Parathyroid adenoma (tissue), 2 donors: ENCODE measurements at regions not wholly inside any gene's neighbourhood (a gene's known extent, or its start where the extent isn't known, plus 50 kb on each side); places are given as distances from the start of the nearest gene placed in this dataset.
"Not testable (repeated sequence)": the region's sequence is repeated elsewhere in the genome, so short reads cannot be mapped to it uniquely, and the experiment has no call there.

Source experiments
- H2AFZ ChIP-seq: fragments of 300-600 bp; sonication (generic); one replicate; pipeline ENCODE4 v1.7.0; 2017; ENCODE audit warnings: antibody characterized with exemption, mild to moderate bottlenecking
- H3K27ac ChIP-seq: fragments of 300-600 bp; sonication (generic); one replicate; pipeline ENCODE4 v1.7.0; 2017
- H3K27me3 ChIP-seq: fragments of 300-600 bp; sonication (generic); one replicate; pipeline ENCODE4 v1.7.0; 2017; ENCODE audit warnings: low read length; ENCODE audit not compliant: control insufficient read depth, insufficient read depth
- H3K36me3 ChIP-seq: fragments of 300-600 bp; sonication (generic); one replicate; pipeline ENCODE4 v1.7.0; 2017; ENCODE audit warnings: low read length; ENCODE audit not compliant: control insufficient read depth, insufficient read depth
- H3K4me1 ChIP-seq: fragments of 300-600 bp; sonication (generic); one replicate; pipeline ENCODE4 v1.7.0; 2017; ENCODE audit warnings: control low read depth
- H3K4me2 ChIP-seq: fragments of 300-600 bp; sonication (generic); one replicate; pipeline ENCODE4 v1.7.0; 2017; ENCODE audit warnings: low read length
- H3K4me3 ChIP-seq: fragments of 300-600 bp; sonication (generic); one replicate; pipeline ENCODE4 v1.7.0; 2017; ENCODE audit warnings: low read depth, low read length
- H3K79me2 ChIP-seq: fragments of 300-600 bp; sonication (generic); one replicate; pipeline ENCODE4 v1.7.0; 2017; ENCODE audit warnings: control low read depth
- H3K9ac ChIP-seq: fragments of 300-600 bp; sonication (generic); one replicate; pipeline ENCODE4 v1.7.0; 2017; ENCODE audit warnings: mild to moderate bottlenecking
- H3K9me3 ChIP-seq: fragments of 300-600 bp; sonication (generic); one replicate; pipeline ENCODE4 v1.7.0; 2017; ENCODE audit warnings: low read length; ENCODE audit not compliant: control insufficient read depth
- CTCF ChIP-seq: fragments of 300-600 bp; sonication (generic); IDR thresholded peaks from one replicate; pipeline ENCODE4 v1.7.0; 2017; ENCODE audit warnings: antibody characterized with exemption, mild to moderate bottlenecking
- donor health status: primary hyperparathyroidism.

- TF ChIP-seq CTCF: no peak
Observed at GRCh38 chr4:85127653-85128052, 161.2 kb upstream of the WDFY3 start.

DNA sequence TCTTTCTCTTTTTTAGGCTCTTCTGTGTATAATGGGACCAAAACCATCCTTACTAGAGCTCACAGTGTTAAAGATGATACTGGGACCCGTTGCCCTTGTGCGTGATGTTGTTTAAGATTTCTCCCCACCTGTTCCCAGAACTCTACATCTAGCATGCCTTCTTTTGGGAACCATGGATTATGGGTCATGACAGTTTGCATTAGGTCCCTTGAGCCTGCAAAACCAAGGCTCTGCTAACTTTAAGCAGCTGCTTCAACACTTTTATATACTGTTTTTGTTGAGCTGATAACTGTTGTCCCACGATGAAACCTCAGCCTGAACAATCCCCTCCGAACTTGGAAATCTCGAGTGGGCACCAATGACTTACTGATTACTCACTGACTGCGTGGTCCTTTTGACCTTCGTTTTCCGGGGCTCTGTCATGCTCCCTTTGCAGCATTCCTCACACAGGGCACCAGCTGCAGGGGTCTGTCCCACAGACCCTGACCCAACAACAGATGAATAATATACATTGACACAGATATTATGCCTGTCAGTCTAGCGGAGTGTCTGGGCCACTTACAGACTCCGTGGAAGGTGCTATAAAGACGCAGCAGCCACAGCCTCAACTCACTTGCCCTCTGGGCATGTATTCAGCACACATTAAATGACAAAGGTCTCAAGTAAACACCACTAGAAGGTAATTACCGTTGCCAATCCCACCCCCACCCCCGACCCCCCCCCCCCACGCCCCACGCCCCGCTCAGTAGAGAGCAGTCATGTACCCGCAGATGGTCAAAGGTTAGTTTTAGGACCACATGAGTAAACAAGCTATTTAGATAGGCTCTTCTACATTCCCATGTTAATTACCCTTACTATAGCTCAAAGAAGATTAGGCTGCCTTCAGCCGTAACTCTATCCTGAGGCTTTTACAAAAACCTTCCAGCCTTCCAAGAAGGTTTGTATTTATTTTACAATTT is 162.0 kb upstream of the WDFY3 start:
- Histone ChIP-seq H3K4me3 (no peak overlapping the region), H2AFZ (no peak overlapping the region)

More at GRCh38 chr4:85127653-85128052, 161.2 kb upstream of the WDFY3 start:
- Histone ChIP-seq H3K27ac (no peak overlapping the region), H3K27me3 (no peaks in the 10 kb centered on the region), H3K4me1 (no peaks in the 10 kb centered on the region), H2AFZ (no peak overlapping the region), H3K4me3 (no peak overlapping the region), H3K79me2 (no peaks in the 10 kb centered on the region), H3K9ac (no peak overlapping the region), H3K9me3 (no peaks in the 10 kb centered on the region), H3K4me2 (no peak overlapping the region), H3K36me3 (no peaks in the 10 kb centered on the region)

GRCh38 chr4:85129354-85130125 is 163.1 kb upstream of the WDFY3 start:
- H3K4me3 ChIP-seq, H3K9ac ChIP-seq, H3K9me3 ChIP-seq, H3K27ac ChIP-seq, H3K79me2 ChIP-seq, H3K36me3 ChIP-seq, H3K4me2 ChIP-seq, H3K27me3 ChIP-seq, H3K4me1 ChIP-seq, H2AFZ ChIP-seq: not testable (repeated sequence)

More for the DNA sequence above, 162.0 kb upstream of the WDFY3 start:
- H3K79me2 ChIP-seq: no peaks in the 10 kb centered on the region
- no peak overlapping the region for H3K4me2 ChIP-seq
- no peak for TF ChIP-seq CTCF
- H3K36me3 ChIP-seq: no peaks in the 10 kb centered on the region
- H3K9me3 ChIP-seq: no peaks in the 10 kb centered on the region
- no peak overlapping the region for H3K9ac ChIP-seq
- H3K27ac ChIP-seq: no peak overlapping the region
- no peaks in the 10 kb centered on the region for H3K4me1 ChIP-seq
- no peaks in the 10 kb centered on the region for H3K27me3 ChIP-seq

DNA sequence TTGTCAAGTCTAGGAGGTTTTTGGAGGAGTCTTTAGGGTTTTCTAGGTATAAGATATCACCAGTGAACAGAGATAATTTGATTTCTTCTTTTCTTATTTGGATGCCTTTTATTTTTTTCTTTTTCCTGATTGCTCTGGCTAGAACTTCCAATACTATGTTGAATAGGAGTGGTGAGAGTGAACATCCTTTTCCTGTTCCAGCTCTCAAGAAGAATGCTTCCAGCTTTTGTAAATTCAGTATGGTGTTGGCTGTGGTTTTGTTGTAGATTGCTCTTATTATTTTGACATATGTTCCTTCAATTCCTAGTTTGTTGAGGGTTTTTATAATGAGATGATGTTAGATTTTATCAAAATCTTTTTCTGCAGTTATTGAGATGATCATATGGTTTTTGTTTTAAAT is 165.6 kb upstream of the WDFY3 start:
- Histone ChIP-seq H3K36me3 (no peaks in the 10 kb centered on the region), H3K79me2 (no peaks in the 10 kb centered on the region), H3K27ac (no peak overlapping the region), H3K4me3 (no peak overlapping the region), H2AFZ (no peak overlapping the region), H3K9ac (no peak overlapping the region), H3K27me3 (no peaks in the 10 kb centered on the region), H3K4me1 (no peaks in the 10 kb centered on the region), H3K4me2 (no peak overlapping the region), H3K9me3 (no peaks in the 10 kb centered on the region)
- TF ChIP-seq CTCF: no peak

GRCh38 chr4:85132570-85132969 is 166.1 kb upstream of the WDFY3 start:
- no peak for TF ChIP-seq CTCF
- H3K27ac ChIP-seq: no peak overlapping the region
- H3K4me3 ChIP-seq: no peak overlapping the region
- H3K79me2 ChIP-seq: no peaks in the 10 kb centered on the region
- no peak overlapping the region for H3K4me2 ChIP-seq
- H2AFZ ChIP-seq: no peak overlapping the region
- no peak overlapping the region for H3K9ac ChIP-seq
- no peaks in the 10 kb centered on the region for H3K36me3 ChIP-seq
- no peaks in the 10 kb centered on the region for H3K9me3 ChIP-seq
- H3K4me1 ChIP-seq: no peaks in the 10 kb centered on the region
- H3K27me3 ChIP-seq: no peaks in the 10 kb centered on the region

GRCh38 chr4:85139749-85140148 is 173.3 kb upstream of the WDFY3 start:
- H3K27me3 ChIP-seq, H3K27ac ChIP-seq, H3K9me3 ChIP-seq, H3K4me2 ChIP-seq, H3K4me3 ChIP-seq, H3K79me2 ChIP-seq, H3K4me1 ChIP-seq, H3K9ac ChIP-seq, H3K36me3 ChIP-seq, H2AFZ ChIP-seq: not testable (repeated sequence)
